ENCODE measurements at regions not wholly inside any gene's neighbourhood (a gene's known extent, or its start where the extent isn't known, plus 50 kb on each side); places are given as distances from the start of the nearest gene placed in this dataset.

DNA sequence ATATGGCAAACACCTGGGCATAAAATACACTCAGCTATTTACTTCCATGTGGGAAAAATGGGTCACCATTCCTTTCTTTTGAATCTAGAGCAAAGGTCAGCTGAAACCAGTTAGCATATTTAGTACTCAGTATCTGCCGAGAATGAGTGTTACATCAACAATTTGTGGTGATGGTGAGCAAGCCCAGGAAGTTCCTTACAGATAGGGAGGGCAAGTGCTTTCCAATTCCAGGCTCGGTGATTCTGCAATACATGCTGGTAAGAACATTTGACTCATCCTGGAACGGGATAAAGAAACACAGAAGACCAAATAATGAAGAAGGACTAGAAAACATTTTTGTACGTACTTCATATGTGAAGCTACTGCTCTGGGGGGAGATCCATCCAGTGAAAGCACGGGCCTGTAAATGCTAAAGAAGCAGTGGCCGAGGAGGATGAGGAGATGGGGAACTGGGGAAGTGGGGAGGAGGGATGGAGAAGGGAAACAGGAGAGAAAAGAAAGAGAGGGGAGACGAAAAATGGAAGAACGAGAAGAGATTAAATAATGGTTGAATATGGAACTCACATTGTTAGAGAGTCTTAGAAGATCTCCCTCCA, 251.9 kb downstream of the TTC32 start:
- TF ChIP-seq, protein P1, sequence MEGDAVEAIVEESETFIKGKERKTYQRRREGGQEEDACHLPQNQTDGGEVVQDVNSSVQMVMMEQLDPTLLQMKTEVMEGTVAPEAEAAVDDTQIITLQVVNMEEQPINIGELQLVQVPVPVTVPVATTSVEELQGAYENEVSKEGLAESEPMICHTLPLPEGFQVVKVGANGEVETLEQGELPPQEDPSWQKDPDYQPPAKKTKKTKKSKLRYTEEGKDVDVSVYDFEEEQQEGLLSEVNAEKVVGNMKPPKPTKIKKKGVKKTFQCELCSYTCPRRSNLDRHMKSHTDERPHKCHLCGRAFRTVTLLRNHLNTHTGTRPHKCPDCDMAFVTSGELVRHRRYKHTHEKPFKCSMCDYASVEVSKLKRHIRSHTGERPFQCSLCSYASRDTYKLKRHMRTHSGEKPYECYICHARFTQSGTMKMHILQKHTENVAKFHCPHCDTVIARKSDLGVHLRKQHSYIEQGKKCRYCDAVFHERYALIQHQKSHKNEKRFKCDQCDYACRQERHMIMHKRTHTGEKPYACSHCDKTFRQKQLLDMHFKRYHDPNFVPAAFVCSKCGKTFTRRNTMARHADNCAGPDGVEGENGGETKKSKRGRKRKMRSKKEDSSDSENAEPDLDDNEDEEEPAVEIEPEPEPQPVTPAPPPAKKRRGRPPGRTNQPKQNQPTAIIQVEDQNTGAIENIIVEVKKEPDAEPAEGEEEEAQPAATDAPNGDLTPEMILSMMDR (IDR thresholded peaks at IDR 0.05), result no peak
- TF ChIP-seq POLR2A (IDR thresholded peaks at IDR 0.05) (no peak), POLR2AphosphoS5 (IDR thresholded peaks at IDR 0.05; ENCODE audit: insufficient read depth in 1 of 2, low read depth in 1 of 2) (no peak)

Measured in vagina (tissue), 2 donors.